ENCODE measurements at regions not wholly inside any gene's neighbourhood (a gene's known extent, or its start where the extent isn't known, plus 50 kb on each side); places are given as distances from the start of the nearest gene placed in this dataset.

DNA sequence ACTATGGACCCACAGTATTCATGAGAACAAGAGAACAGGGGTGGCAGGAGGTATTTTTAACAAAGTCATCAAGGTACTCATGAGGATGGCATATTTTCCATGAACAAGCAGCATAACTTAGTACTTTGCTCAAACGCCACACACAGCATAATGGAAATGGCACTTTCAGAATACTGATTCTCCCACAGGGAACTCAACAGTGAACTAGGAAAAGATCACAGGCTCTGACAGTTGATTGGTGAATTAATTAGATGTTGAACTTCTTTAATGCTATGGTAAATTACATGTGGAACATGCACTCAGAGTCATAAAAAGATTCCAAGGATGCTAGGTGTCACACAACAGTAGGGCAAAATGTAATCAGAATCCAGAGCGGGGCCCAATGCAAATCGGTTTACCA lies 1088.6 kb upstream of the C9orf72 start:
- no peak for DNase-seq

DNA sequence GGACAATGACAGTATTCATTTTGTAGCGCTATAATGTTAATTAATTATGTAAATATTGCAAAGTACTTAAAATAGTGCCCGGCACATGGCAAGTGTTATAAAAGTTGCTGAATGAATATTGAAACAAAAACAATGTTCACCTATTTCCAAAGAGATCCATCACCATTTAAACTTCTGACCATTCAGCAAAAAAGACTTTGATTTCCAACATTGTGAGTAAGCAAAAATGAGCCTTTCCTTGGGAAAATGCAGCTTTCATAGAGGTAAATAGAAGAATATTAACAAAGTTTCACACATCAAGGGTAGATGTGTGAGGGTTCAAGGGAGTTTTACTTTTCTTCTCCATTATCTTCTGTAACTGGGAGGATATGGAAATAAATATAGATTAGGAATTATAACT lies 1089.4 kb upstream of the C9orf72 start:
- DNase-seq = no peak

DNA sequence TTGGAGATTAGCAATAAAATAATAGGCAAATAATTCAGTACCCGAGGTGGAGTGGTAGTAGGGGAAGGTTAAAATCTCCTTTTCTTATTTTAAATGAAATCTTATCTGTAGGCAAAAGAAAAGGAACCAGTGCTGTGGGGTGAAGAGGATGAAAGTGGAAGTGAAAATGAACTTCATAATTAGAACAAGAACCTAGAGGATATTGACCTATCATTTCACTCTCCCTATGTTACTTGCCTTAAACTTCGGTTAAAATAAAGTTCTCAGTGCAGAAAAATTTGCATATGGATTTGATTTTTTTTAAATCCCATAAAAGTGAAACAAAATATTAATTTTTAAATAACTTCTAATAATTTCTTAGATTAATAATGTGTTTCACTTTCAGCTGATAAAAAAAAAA lies 1094.9 kb upstream of the C9orf72 start:
- DNase-seq = no peak

DNA sequence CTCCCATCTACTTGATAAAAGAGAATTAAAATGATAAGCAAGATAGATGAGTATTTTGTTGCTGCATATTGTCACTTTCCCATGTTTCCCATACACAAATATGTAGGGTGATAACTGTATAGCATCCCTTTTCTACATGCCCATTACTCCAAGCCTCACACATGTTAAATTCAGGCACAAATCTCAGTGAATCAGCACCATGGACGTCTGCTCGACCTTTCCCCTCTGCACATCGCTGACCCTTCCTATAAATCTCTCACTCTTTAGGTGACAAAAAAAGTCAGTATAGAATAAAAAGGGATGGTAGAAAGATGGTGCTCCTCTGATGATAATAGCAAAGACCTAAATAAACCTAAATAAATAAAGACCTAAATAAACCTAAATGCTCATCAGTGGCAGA lies 1097.7 kb upstream of the C9orf72 start:
- no peak for DNase-seq

DNA sequence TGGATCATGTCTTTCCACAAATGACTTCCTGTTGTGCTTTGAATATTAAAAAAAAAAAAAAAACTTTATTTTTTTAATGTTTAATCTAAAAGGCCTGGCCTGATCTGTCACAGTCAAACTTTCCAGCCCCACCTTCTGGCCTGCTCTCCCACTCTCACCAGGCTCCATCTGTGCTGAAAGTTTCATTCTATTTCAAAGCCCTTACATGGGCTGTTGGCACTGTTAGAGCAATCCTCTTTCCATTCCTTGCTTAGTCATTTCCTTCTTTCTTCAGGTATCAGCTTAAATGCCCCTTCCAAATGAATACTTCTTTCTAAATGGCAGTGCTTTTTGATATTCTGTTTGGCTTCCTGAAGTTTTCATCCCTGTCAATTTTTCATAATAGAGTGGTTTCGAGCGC lies 1104.8 kb upstream of the C9orf72 start:
- no peak for DNase-seq

DNA sequence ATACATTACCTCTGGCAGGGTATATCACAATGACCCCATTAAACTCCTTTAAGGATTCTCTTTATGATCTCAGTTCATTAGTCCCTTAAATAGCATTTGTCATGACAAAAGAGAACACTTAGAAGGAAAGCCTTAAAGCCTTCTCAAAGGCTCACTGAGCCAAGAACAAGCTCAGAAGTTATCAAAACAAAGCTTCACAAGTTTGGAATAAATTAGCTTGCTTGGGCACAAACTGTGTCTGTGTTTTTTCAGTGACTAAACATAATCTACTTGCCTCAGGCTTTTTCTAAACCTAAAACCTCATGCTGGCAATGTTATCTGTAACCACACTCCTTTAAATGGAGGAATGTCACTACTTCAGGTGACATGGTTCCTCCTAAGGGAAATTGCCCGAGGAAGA lies 1114.9 kb upstream of the C9orf72 start:
- no peak for DNase-seq

DNA sequence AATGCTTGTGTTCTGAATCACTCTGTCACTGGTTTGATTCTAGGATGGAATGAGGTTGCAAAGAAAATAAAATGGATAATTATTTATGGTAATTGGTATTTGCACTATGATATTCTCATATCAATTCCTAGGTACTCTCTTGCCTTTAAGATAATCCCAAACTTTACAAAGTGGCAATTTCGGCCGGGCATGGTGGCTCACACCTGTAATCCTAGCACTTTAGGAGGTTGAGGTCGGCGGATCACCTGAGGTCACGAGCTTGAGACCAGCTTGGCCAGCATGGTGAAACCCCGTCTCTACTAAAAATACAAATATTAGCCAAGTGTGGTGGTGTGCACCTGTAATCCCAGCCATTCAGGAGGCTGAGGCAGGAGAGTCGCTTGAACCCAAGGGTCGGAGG lies 1118.7 kb upstream of the C9orf72 start:
- DNase-seq = no peak

DNA sequence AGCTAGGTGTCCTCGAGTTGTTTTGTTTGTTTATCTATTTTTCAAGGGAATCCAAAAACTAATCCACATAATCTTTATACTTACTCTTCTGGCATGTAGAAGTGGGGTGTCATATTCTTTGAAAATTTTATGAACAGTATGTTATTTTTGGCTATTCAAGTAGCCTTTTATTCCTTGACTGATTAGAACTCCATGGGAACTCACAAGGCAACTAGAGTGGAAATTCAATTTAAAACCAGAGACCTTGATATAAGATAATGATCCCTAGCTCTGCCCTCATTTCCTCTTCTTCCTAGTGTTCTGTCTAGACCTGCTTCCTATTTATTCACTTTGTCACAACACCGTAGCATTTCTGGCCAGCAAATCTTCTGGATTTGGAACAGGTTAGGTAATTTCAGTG lies 1123.7 kb upstream of the C9orf72 start:
- DNase-seq = no peak

DNA sequence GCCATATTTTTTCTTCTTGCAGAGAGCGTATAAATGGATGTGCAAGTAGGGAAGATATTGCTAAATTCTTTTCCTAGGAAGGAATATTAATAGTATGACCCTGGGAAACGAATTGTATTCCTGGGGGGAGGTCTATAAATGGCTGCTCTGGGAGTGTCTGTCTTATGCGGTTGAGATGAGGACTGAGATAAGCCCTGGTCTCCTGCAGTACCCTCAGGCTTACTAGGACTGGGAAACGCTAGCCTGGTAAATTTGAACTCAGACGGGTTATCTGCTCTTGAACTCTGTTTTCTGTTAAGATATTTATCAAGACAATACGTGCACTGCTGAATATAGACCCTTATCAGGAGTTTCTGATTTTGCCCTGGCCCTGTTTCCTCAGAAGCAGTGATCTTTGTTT lies 1126.4 kb upstream of the C9orf72 start:
- no peak for DNase-seq

DNA sequence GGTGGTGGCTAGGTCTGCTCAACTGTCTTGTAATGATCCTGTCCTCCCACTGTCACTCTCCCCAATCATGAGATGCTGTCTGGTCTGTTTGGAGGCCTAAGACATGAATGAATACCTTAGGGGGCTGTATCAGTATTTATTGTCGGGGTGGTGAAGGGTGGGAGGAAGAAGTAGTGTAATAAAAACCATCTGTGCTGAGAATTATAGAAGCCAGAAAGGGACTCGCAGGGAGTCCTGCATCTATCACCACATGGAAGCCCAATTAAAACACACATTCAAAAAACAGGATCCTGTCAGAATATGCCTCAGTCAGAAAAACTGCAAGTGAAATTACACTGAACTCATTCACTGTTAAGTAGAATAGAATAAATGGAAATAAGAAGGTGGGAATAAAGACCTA lies 1134.3 kb upstream of the C9orf72 start:
- DNase-seq = no peak

DNA sequence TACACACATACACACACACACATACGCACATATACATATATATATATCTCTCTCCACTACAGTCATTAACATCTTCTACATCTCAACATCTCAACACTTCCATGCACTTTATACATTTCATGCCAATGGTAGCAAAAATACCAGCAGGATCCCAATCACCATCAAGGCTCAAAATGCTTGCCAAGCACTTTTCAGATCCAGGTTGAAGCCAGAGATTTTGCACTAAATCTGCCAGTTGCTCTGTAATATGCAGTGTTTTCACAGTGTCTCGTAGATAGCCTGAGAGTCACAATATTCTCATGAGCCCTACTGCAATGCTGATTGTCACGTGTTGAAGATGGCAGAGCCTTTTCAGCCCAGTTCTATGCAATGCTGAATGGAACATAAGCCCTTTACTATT lies 1140.9 kb upstream of the C9orf72 start:
- DNase-seq = no peak

DNA sequence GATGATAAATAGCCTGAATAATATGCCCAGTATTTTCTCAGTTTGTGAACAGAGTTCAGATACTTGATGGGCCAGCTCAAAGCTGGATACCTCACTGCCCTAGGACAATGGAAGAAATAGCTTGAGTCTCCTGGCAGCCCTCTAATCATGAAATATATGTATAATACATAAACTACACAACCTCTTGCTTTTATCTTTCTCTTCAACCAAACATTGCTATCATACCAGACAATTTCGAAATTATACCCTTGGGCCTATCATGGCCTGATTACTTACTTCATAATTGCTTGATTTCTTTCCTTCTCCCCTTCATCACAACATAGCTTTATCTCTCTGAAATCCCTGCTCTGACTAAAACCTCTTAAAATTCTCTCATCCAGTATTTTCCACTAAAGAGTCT lies 1144.9 kb upstream of the C9orf72 start:
- DNase-seq = no peak

DNA sequence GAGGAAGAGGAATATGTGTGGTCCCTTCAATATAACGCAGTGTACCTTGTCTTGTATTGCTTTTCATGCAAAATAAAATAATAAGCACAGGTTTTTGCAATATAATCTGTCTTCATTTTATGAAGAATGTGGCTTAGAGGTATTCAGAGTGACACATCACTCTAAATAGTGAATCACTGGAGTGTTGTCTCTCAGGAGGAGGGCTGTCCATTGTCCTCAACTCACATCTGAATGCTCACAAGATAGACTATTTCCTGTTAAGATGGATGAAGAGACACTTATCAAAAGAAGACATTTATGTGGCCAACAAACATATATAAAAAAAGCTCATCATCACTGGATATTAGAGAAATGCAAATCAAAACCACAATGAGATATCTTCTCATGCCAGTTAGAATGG lies 1147.5 kb upstream of the C9orf72 start:
- DNase-seq = no peak

DNA sequence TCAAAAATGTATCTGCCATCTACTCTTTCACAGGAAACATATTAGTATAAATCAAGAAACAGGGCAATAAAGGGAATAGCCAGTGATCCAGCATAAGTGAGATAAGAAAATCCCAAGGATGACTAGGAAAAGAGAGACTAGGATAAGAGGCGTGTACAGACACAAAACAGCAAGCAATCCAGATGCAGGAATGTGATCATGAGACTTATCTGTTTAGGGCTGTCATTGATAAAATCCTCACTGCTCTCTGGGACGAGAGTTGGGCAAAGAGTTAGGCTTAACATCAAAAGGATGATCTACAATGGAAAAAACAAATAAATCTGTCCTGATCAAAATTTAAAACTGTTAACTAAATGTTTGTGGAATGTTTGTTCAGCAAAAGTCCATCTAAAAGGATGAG lies 1156.8 kb upstream of the C9orf72 start:
- no peak for DNase-seq

DNA sequence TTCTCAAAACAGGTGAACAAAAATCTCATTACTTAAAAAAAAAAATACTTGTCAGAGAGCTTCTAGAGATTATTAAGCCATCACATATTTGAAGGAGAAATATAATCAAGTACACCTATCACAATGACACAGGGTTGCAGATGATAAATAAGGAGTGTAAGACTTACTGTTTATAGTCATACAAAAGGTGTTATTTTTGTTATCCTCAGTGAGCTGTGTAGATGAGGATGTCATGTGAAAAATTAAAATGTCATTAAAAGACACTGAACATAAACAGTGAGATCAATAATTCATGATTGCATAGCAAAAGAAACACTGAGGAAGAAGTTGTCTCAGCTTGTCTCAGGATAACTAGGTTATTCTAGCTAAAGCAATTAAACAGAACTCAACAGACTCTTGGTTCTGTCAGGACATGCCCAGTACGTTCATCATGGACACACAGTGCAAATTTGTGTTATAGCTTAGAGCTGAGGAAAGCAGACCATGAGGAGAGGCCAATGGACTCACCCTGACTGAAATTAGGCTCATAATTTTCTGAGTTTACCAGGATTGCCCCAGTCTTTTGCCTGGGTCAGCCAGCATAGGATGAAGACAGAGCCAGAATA lies 1162.6 kb upstream of the C9orf72 start:
- peak; percentile 53 for DNase-seq

DNA sequence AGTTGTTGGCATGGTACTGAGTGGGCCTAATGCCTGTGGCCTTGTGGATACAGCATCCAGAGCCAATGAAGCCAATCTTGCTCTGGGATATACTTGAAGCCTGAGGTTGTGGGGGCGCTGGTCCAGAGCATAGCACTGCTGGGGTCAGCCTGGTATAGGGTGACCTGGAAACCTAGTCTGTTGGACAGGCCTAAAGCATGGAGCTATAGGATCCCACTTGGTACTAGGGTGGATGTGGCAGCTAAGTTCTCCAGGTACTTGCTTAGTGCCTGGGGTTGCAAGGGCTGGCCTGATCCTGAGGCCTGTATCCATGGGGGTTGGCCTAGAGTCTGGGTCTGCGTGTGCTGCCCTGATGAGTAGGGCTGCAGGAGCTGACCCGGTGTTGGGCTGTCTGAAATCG lies 1168.2 kb upstream of the C9orf72 start:
- no peak for DNase-seq

DNA sequence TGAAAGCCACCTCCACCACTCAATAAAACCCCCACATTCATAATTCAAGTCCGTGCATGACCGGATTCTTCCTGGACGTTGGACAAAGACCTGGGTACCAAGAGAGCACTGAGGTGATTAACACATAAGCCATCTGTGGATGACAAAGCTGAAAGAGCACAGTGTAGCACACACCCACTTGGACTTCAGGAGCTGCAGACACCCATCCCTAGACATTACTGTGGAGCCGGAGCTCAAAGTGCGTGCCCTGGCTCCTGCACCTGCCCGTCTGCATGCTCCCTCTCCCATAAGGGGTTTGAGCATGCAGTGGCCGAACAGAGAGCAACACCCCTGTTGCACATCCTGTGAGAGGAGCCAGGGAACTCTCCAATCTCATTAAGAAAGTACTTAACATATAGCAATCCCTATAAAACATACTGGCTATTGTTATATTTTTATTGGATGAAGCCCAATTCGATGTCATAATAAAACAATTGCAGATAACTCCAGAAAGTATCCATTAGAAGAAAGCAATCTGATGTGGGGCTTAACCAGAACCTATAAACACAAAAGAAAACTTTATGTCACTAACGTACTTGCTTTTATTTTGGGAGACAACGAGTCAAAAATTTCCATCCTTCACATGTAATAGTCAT lies 1174.2 kb upstream of the C9orf72 start:
- peak; percentile 24 for DNase-seq

DNA sequence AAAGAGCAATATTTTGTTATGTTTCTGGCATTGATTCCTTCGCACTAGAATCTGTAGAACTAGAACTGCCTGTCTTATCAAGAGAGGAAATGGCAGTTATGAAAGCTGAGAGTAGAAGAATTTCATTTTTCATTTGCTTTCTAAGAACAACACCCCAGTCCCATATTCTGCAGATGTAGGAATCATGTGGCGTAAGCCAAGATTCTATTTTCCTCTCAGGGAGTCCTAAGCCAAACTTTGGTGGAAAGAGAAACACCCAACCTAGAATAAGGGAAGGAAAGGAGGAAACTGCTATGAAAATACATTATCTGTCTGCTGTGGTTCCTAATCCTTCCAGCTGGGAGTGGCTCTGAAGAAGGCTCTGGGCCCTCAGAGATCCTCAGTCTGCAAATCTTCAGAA lies 1176.9 kb upstream of the C9orf72 start:
- DNase-seq = no peak

DNA sequence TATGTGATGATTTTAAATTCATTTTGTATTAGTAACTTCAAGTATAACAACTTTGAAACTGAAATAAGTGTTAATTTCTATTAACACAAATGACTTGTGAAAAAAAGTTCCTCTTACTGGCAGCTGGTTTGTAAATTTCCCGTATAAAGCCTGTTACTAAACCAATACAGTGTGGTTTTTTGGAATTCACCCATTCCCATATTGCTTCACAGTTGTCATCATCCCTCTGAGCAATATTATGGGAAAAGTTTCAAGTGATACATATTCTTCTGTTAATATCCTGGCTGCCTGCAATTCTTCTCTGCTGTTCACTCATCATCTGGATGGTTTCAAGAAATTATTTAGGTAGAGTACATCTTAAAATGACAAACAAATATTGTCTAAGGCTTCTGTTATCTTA lies 1185.1 kb upstream of the C9orf72 start:
- DNase-seq = no peak

DNA sequence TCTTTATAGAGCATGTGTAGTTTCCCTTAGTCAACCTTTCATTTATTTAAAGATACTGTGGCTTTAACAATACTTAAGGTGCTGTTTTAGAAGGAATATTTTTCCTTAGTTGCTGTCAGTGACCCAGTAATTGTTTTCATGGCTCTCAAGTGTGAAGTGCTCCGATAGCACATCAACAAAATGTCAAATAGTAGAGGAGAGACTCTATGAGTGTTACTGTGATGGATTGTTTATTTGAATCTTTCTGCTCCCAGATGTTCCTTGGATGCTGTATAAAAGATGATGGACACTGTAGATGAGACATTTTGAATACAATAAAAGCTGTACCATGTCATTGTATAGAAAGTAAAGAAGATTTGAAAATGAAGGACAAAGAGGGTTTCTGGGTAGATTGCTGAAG lies 1185.7 kb upstream of the C9orf72 start:
- no peak for DNase-seq

DNA sequence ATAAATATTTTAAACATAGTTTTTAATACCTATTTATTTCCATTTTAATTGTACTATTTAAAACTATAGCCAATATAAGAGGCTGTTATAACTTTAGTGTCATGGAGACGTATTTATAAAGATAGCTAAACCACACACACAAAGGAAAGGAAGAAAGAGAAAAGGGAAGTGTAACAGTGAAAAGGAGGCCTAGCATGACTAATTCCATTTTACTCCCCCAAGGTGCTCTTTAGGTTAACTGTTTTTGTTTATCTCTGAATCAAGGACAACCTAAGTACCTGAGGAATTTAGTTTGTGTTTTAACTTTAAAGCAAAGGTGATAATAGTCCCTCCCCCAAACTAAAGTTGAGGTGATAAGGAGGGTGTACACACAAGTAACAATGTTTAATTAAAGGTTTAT lies 1188.9 kb upstream of the C9orf72 start:
- DNase-seq = no peak

DNA sequence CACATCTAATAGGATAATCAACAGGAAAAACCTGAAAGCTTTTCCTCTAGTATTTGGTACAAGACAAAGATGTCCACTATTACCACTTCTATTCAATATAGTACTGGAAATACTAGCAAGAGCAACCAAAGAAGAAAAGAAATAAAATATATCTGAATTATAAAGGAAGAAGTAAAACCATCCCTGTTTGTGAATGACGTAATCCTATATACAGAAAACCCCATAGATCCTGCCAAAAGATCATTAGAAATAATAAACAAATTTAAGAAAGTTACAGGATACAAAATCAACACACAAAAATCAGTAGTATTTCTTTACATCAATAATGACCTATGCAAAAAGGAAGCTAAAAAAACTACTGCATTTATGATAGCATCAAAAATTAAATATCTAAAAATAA lies 1191.3 kb upstream of the C9orf72 start:
- no peak for DNase-seq

DNA sequence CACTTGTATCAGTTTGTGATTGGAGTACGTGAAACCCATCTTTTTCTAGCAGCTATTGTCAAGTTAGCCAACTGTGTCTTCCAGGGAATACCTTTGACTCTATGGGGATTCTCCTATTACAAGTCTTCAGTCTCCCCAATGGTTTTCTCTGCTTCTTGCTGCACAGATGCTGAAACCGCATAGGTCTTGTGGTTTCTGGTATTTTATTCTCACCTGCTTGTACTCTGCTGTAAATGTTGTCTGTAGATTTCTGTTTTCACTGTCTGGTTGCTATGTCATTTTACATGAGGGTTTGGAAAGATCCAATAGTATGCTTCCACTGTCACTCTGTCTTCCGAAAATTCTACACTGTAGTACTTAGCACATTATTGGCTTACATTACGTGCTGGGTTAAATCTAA lies 1196.9 kb upstream of the C9orf72 start:
- no peak for DNase-seq

DNA sequence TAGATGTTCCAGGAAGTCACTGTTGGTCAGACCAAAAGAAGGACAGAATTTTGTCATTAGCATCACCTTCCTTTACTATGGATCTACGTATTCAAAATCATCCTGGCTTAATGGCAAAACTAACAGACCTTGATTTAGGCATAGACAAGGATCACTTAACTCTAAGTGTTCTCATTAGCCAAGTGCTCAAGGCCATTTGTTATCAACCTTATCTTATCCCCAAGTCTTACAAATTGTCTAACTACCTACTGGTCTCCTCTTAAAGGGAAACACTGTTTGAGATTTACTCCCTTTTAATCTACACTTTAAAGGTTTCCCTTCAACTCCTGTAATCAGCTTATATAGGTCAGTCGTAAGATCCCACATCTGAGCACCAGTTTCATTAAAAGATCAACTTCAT lies 1197.5 kb upstream of the C9orf72 start:
- no peak for DNase-seq

DNA sequence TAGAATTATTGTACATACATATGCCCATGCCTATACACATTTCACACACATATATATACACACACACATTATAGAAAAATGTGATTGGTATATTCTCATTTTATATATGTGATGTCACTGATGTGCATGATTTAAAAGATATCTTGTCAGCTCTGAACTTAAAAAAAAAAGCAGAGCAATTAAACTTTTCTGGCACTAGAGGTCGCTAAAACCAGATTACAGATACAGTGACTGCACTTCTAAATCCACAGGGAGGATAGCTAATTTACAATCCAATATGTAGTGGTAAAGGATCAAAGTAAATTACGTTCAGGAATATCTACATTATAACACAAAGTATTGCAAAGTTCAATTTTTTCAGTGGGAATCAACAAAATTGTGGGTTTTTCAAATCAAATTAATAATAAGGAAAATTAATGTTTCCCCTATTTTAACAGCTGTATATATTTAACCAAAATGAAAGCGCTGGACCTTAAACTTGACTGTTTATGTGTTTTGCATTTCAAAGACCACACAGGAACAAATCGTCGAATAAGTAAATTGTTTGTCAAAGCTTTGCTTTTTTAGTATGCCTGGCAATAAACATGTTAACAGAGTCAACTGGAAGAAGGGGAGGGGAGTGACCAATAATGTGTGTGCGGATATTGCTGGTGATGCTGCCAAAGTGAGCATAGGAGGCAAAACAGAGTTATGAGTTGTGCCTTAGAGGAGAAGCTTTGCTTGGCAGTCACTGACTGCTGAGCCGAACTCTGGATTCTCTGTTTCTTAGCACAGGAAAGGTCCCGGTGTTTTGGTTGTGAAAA lies 1201.4 kb upstream of the C9orf72 start:
- peak; percentile 27 for DNase-seq

Data from NCI-H1105 (cell line).